ENCODE measurements at regions not wholly inside any gene's neighbourhood (a gene's known extent, or its start where the extent isn't known, plus 50 kb on each side); places are given as distances from the start of the nearest gene placed in this dataset.

DNA sequence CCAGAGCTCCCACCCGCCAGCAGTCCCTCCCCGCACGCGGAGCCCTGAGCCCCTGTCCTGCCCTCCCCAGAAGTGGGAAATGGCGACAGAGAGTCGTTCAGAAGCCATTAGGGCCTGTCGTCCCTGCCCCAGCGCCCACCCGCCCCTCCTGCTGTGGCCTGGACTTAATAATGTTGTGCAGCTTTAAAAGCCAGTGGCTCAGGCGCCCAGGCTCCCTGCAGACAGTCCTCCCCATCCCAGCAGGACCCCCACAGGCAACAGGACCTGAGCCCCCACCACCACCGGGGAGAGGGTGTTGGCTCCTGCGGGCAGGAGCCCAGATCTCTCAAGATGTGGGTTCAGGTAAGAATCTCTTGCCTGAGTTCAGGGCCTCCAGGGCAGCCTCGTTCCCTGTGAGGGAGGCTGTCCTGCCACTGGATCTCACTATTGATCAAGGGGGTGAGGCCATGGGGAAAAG lies 125.3 kb upstream of the RUNX3 start:
- TF ChIP-seq POLR2A (IDR thresholded peaks at IDR 0.05; ENCODE audit: low read length) (no peak), GATA1 (IDR thresholded peaks at IDR 0.05; ENCODE audit: low read depth, low read length) (no peak)
